ENCODE measurements at regions not wholly inside any gene's neighbourhood (a gene's known extent, or its start where the extent isn't known, plus 50 kb on each side); places are given as distances from the start of the nearest gene placed in this dataset.

GRCh38 chr7:108723381-108723814 lies 153.7 kb downstream of the DNAJB9 start:
- H3K4me3 ChIP-seq (ENCODE audit: low read depth, low read length), result no peak overlapping the region
- H3K27me3 ChIP-seq (ENCODE audit: control insufficient read depth, insufficient read depth, low read length), result no peaks in the 10 kb centered on the region
- no peaks in the 10 kb centered on the region for H3K36me3 ChIP-seq (ENCODE audit: control insufficient read depth, insufficient read depth, low read length)
- DNase-seq (ENCODE audit: low read depth), result no peak
- no peak for TF ChIP-seq CTCF (IDR thresholded peaks at IDR 0.05; ENCODE audit: insufficient read depth, low read length, poor library complexity, severe bottlenecking)

- DNase-seq (ENCODE audit: low read depth), result no peak
- no peaks in the 10 kb centered on the region for H3K36me3 ChIP-seq (ENCODE audit: control insufficient read depth, insufficient read depth, low read length)
- no peaks in the 10 kb centered on the region for H3K27me3 ChIP-seq (ENCODE audit: control insufficient read depth, insufficient read depth, low read length)
- no peak for TF ChIP-seq CTCF (IDR thresholded peaks at IDR 0.05; ENCODE audit: insufficient read depth, low read length, poor library complexity, severe bottlenecking)
- no peak overlapping the region for H3K4me3 ChIP-seq (ENCODE audit: low read depth, low read length)
Observed at GRCh38 chr7:108724251-108725100, 154.8 kb downstream of the DNAJB9 start.

GRCh38 chr7:108735814-108736213 lies 166.1 kb downstream of the DNAJB9 start:
- Histone ChIP-seq H3K4me3 (ENCODE audit: low read depth, low read length) (no peak overlapping the region), H3K27me3 (ENCODE audit: control insufficient read depth, insufficient read depth, low read length) (no peaks in the 10 kb centered on the region), H3K36me3 (ENCODE audit: control insufficient read depth, insufficient read depth, low read length) (no peaks in the 10 kb centered on the region)
- no peak for DNase-seq (ENCODE audit: low read depth)
- no peak for TF ChIP-seq CTCF (IDR thresholded peaks at IDR 0.05; ENCODE audit: insufficient read depth, low read length, poor library complexity, severe bottlenecking)

- Histone ChIP-seq H3K36me3 (ENCODE audit: control insufficient read depth, insufficient read depth, low read length) (no peaks in the 10 kb centered on the region), H3K4me3 (ENCODE audit: low read depth, low read length) (no peak overlapping the region), H3K27me3 (ENCODE audit: control insufficient read depth, insufficient read depth, low read length) (no peaks in the 10 kb centered on the region)
- TF ChIP-seq CTCF (IDR thresholded peaks at IDR 0.05; ENCODE audit: insufficient read depth, low read length, poor library complexity, severe bottlenecking), result no peak
- DNase-seq (ENCODE audit: low read depth), result no peak
Observed at GRCh38 chr7:108736221-108736891, 166.7 kb downstream of the DNAJB9 start.

GRCh38 chr7:108770981-108771745 lies 201.5 kb downstream of the DNAJB9 start:
- no peaks in the 10 kb centered on the region for H3K36me3 ChIP-seq (ENCODE audit: control insufficient read depth, insufficient read depth, low read length)
- no peak for TF ChIP-seq CTCF (IDR thresholded peaks at IDR 0.05; ENCODE audit: insufficient read depth, low read length, poor library complexity, severe bottlenecking)
- H3K4me3 ChIP-seq (ENCODE audit: low read depth, low read length), result no peak overlapping the region
- DNase-seq (ENCODE audit: low read depth), result no peak
- H3K27me3 ChIP-seq (ENCODE audit: control insufficient read depth, insufficient read depth, low read length), result no peaks in the 10 kb centered on the region
